KOPT-K1 (cell line): ENCODE measurements at regions not wholly inside any gene's neighbourhood (a gene's known extent, or its start where the extent isn't known, plus 50 kb on each side); places are given as distances from the start of the nearest gene placed in this dataset.
"Not testable (repeated sequence)": the region's sequence is repeated elsewhere in the genome, so short reads cannot be mapped to it uniquely, and the experiment has no call there.

Experiments used
- H3K27ac ChIP-seq: fragments of 200-600 bp; sonication (generic); 2 replicates; pipeline ENCODE4 v1.5.1; 2016; ENCODE audit warnings: antibody characterized with exemption, mild to moderate bottlenecking, low read depth, low read length; ENCODE audit not compliant: poor library complexity, severe bottlenecking
- H3K36me3 ChIP-seq: fragments of 200-600 bp; sonication (generic); 2 replicates; pipeline ENCODE4 v1.5.1; 2017; ENCODE audit warnings: antibody characterized with exemption, mild to moderate bottlenecking, low read length, moderate library complexity; ENCODE audit not compliant: insufficient read depth
- H3K9me3 ChIP-seq: fragments of 200-600 bp; sonication (generic); 2 replicates; pipeline ENCODE4 v1.5.1; 2017; ENCODE audit warnings: antibody characterized with exemption, low read length, mild to moderate bottlenecking; ENCODE audit not compliant: insufficient read depth, poor library complexity, severe bottlenecking

DNA sequence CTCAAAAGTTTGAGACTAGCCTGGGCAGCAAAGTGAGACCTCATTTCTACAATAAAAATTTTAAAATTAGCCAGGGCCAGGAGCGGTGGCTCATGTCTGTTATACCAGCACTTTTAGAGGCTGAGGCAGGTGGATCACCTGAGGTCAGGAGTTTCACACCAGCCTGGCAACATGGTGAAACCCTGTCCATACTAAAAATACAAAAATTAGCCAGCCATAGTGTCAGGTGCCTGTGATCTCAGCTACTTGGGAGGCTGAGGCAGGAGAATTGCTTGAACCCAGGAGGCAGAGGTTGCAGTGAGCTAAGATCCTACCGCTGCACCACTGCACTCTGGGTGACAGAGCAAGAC is 85.1 kb upstream of the MAP4 start:
- not testable (repeated sequence) for H3K9me3 ChIP-seq, H3K27ac ChIP-seq, H3K36me3 ChIP-seq

DNA sequence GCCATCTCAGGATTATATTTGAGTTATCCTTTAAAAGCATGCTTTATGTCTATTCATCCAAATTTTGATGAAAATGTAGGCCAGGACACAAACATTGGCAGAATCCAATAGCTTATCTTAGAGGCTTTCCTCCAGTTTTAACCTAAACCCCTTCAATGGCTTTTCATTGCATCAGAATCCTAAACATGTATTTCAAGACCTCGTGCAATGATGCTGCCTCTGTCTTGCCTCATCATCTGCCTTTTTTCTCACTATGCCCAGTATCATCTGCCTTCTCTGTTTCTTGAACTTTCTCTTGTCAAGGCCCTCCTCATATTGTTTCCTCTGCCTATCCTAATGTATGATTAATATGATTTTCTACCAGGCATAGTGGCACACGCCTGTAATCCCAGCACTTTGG is 76.1 kb upstream of the MAP4 start:
- Histone ChIP-seq H3K27ac (no peak overlapping the region), H3K9me3 (no peaks in the 10 kb centered on the region), H3K36me3 (no peaks in the 10 kb centered on the region)

DNA sequence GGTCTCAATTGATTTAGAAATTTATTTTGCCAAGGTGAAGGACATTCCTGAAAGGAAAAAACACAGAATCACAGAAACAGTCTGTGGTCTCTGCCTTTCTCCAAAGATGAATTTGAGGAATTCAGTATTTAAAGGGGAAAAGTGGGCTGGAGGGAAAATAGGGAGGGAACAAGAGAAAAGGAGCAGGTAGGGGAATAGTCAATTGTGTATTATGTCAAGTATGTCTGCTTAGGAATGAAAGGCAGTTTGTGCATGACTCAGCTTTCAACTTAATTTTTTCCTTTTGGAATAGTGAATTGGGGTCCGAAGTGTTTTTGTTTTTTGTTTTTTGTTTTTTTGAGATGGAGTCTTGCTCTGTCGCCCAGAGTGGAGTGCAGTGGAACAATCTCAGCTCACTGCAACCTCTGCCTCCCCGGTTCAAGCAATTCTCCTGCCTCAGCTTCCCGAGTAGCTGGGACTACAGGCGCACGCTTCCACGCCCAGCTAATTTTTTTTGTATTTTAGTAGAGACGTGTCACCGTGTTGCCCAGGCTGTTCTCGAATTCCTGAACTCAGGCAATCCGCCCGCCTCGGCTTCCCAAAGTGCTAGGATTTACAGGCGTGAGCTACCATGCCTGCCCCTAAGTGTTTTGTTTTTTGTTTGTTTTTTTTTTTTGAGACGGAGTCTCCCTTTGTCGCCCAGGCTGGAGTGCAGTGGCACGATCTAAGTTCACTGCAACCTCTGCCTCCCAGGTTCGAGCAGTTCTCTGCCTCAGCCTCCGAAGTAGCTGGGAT is 74.1 kb upstream of the MAP4 start:
- Histone ChIP-seq H3K36me3 (no peaks in the 10 kb centered on the region), H3K9me3 (no peaks in the 10 kb centered on the region), H3K27ac (no peak overlapping the region)

DNA sequence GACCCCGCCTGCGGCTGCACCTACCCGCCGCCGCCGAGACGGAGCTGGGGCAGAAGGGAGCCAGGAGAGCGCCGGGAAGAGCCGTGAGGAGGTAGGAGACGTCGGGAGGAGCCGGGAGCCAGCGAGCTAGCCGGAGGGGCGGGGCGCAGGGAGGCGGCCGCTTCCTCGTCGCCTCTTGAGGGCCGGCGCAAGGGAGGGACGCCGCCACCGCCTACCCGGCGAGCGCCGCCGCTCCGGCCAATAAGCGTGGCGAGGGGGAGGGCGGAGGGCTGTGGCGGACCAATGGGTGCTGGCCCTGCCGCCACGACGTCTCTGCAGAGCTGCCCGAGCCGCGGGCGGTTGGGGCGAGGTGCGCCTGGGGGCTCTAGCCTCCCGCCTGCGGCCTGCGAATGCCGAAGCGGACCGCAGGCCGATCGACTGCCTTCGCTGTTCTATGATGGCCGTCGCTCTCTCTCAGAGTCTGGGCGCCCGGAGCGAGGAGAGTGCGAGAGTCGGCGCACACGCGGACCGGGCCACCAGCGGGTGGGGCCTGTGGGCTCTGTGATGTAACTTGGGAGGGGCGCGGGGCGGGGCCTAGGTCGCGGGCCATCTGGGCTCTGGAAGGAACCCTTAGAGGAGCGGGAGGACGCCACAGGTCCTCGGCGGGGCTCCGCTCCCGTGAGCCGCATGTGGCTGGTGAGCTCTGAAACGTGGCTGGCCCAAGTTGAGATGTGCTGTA is 72.7 kb upstream of the MAP4 start:
- Histone ChIP-seq H3K9me3 (no peaks in the 10 kb centered on the region), H3K27ac (peak overlapping the region; percentile 96), H3K36me3 (peaks cover 10% of the 10 kb centered on the region)

DNA sequence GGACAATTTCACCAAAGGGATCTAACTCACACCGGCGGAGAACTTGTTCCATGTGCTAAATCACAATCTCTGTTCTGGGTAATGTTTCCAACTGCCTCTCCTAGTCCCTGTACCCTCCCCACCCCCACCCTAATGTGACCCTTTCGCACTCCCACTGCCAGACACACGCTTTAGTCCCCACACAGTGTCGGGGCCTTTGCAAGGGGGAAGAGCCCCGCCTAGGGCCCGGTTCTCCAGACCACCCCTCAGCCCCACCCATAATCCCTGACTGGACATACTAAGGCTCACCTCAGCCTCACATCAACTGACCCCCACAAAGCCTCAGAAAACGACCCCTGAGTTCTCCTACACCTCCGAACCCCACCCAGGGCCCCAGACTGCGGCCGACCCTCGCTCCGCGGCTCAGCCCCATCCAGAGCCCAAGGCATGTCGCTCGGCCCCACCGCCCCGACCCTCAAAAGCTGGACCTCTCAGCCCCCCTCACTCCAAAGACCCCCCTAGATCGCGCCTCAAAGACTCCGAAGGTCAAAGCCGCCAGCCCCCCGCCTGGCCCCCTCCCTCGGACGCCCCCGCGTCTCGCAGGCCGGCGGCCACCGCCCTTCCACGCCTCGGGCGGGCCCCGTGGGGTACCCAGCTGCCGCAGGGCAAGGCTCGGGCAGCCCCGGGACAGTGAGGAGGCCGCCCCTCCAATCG is 72.0 kb upstream of the MAP4 start:
- Histone ChIP-seq H3K27ac (peak overlapping the region; percentile 96), H3K36me3 (peaks cover 13% of the 10 kb centered on the region), H3K9me3 (no peaks in the 10 kb centered on the region)

DNA sequence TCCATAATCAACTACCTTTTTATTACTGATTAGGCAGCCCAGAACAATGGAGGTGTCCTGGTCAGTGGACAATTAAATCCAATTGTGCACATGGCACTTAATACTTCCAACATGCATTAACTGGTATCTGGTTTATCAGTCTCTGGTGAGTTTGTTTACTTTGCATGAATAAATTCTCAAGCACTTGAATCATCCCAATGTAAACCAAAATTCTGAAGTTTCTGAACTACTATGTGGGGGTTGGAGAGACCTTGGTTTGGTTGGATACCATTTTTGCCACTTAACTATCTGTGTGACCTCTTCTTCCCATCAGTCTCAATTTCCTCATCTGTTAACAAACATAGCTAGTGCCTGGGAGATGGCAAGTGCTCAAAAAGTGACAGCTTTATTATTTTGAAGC is 70.5 kb upstream of the MAP4 start:
- peaks cover 15% of the 10 kb centered on the region for H3K36me3 ChIP-seq
- no peaks in the 10 kb centered on the region for H3K9me3 ChIP-seq
- peak overlapping the region; percentile 96 for H3K27ac ChIP-seq

DNA sequence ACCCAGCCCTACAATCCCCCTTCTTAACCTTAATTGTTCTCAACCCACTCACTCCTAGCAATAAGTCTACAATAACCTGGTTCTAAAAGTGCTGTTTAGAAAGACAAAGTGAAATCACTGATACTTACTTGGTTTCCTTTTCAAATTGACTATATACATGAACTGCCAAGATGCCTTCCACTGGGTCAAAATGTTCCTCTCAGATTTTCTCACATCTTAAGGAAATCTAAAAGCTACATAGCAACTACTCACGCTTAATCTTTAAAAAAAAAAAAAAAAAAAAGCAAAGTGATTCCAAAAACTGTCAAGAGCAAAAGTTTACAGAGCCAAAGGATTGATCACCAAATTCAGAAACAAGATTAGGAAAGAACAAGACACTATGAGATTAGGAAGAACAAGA is 68.7 kb upstream of the MAP4 start:
- H3K36me3 ChIP-seq: peaks cover 16% of the 10 kb centered on the region
- no peaks in the 10 kb centered on the region for H3K9me3 ChIP-seq
- no peak overlapping the region for H3K27ac ChIP-seq

DNA sequence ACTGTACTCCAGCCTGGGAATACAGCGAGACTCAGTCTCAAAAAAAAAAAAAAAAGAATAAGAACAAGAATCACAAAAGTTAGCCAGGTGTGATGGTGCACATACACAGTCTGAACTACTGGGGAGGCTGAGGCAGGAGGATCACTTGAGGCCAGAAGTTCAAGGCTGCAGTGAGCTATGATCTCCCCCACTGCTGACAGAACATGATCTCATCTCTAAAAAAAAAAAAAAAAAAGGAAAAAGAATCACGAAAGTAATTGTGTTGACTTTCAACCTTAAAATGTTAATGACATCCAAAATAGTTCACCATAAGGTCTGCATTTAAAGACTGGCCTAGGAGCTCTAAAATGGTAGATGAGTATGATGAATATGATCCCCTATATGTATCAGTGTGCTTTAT is 68.0 kb upstream of the MAP4 start:
- Histone ChIP-seq H3K9me3 (no peaks in the 10 kb centered on the region), H3K27ac (no peak overlapping the region), H3K36me3 (peaks cover 16% of the 10 kb centered on the region)

DNA sequence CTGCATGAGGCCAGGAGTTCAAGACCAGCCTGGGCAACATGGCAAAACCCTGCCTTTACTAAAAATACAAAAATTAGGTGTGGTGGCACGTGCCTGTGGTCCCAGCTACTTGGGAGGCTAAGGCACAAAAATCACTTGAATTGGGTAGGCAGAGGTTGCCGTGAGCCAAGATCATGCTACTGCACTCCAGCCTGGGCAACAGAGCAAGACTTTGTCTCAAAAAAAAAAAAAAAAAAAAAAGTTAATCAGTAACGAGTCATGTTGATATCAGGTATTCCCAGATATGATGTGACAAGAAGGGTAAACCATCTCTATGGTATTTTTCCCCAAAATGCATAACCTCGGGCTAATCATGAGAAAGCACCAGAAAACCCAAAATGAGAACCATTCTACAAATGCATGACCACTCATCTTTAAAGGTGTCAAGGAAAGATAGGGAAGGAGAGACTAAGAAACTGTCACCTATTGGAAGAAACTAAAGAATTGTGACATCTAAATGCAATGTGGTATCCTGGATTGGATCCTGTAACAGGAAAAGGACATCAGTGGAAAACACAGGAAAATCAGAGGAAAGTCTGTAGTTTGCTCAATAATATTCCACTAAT is 66.5 kb upstream of the MAP4 start:
- Histone ChIP-seq H3K27ac (no peak overlapping the region), H3K9me3 (no peaks in the 10 kb centered on the region), H3K36me3 (peaks cover 16% of the 10 kb centered on the region)

DNA sequence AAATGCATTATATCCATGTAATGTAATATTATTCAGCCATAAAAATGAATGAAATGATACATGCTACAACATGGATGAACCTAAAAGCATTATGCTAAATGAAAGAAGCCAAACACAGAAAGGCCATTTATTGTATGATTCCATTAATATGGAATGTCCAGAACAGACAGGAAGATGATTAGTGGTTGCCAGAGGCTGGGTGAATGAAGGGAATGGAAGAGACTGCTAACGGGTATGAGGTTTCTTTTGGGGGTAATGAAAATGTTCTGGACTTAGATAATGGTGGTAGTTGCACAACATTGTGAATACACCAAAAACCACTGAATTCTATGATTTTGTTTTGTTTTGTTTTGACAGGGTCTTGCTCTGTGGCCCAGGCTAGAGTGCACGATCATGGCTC is 61.6 kb upstream of the MAP4 start:
- Histone ChIP-seq H3K36me3 (peaks cover 4% of the 10 kb centered on the region; the same call in 1 of the 2 replicates), H3K27ac (no peak overlapping the region), H3K9me3 (no peaks in the 10 kb centered on the region)

DNA sequence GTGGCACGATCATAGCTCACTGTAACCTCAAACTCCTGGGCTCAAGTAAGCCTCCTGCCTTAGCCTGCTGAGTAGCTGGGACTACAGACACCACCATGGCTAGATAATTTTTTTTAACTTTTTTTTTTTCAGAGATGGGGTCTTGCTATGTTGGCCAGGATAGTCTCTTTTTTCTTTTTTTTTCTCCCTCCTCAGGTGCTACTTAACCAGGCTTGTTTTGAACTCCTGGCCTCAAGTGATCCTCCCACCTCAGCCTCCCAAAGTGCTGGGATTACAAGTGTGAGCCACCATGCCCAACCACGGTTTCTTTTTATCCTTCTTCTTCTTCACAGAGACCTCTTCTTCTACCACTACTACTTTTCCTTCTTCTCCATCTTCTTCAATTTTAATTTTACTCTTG is 53.8 kb upstream of the MAP4 start:
- Histone ChIP-seq H3K9me3 (no peaks in the 10 kb centered on the region), H3K27ac (no peak overlapping the region), H3K36me3 (peaks cover 13% of the 10 kb centered on the region)

DNA sequence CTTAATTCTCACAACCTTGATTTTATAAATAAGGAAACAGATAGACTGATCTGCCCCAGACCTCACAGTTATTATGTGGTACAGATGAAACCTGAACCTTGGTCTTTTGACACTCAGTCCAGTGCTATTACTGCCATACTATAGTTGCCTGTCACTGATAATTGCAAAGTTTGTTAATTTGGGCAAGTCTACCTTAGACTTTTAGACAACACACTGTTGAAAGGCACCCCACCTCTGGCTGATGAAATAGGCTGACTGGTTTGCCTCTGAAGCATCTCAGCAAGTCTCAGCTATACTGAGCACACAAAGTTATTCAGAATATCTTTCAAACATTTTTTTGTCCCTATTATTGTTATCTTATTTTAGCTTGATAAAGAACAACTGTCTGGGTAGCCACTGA is 53.1 kb upstream of the MAP4 start:
- H3K27ac ChIP-seq: no peak overlapping the region

DNA sequence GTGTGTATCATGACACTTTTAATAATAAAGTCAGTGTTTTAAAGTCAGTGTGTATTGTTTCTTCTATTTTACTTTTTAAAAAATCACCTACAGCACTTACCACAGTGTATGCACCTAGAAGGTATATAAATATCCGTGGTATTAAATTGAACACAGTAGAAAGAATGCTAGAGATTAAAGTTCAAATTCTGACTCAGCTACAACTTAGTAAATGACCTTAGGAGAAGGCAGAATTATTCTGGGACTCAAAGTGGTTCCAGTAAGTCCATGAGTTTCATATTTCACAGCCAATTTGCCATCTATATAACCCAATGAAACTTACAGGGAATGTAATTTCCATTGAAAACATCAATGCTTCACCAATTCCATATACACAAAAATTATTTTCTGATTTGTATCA is 52.7 kb upstream of the MAP4 start:
- H3K9me3 ChIP-seq: no peaks in the 10 kb centered on the region
- peaks cover 13% of the 10 kb centered on the region for H3K36me3 ChIP-seq
- no peak overlapping the region for H3K27ac ChIP-seq

More for the DNA sequence above, 53.1 kb upstream of the MAP4 start:
- peaks cover 13% of the 10 kb centered on the region for H3K36me3 ChIP-seq
- H3K9me3 ChIP-seq: no peaks in the 10 kb centered on the region

DNA sequence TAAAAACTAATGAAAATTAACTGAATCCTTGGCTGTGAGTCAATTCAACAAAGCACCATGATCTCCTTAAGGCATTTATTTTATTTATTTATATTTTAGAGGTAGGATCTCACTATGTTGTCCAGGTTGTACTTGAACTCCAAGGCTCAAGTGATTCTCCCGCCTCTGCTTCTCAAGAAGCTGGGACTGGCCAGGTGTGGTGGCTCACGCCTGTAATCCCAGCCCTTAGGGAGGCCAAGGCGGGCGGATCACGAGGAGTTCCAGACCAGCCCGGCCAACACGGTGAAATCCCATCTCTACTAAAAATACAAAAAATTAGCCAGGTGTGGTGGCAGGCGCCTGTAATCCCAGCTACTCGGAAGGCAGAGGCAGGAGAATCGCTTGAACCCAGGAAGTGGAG is 52.1 kb upstream of the MAP4 start:
- not testable (repeated sequence) for H3K27ac ChIP-seq, H3K9me3 ChIP-seq
- peaks cover 13% of the 10 kb centered on the region for H3K36me3 ChIP-seq

DNA sequence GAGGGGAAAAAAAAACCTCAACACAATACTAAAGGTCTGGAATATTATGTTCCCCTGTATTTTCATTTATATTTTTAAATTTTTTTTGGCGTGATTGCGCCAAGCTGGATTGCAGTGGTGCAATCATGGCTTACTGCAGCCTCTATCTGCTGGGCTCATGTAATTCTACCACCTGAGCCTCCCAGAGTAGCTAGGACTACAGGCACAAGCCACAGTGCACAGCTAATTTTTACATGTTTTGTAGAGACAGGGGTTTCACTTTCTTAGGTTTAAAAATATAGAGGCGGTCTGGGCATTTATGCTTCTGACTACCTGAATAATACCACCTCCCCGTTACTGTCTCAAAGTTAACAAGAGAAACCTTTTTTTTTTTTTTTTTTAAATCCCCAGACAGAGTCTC is 51.1 kb upstream of the MAP4 start:
- Histone ChIP-seq H3K9me3 (no peaks in the 10 kb centered on the region), H3K36me3 (peaks cover 13% of the 10 kb centered on the region), H3K27ac (no peak overlapping the region)
